ENCODE measurements at regions not wholly inside any gene's neighbourhood (a gene's known extent, or its start where the extent isn't known, plus 50 kb on each side); places are given as distances from the start of the nearest gene placed in this dataset.
A peak's percentile ranks its signal among the peaks of the same experiment; 100 is the strongest.

DNA sequence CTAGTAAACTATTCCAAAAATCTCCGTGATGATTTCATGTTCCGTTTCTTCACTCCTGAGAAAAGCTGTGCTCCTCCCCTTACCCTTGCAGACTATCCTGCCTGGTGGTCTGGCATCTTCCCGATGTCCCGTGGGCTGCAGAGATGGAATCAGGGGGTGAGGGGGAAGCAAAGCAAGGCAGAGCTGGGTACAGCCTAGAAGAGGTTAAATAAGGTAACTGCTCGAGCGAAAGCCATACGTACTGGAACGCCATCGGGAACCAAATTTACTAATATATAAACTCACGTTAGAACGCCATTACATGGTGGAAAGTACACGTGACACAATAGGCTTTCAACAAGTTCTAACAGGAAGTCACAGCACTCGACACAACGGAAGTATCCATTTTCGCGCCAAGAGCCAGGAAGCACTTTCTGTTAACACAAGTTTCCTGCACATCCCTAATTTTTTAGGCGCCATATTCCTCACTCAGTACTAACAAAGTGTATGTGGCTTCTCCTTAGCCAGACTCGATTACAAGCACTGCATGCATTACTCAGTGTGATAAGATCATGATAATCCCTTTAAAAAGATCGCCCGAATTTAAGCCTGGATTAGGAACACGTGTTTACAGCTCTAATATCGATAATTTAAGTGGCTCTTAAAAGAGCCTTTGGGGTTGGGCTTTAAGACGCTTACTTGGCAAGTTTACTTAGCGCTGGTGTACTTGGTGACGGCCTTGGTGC, 101.6 kb upstream of the PRSS16 start (continued):
- TF ChIP-seq, protein P1, sequence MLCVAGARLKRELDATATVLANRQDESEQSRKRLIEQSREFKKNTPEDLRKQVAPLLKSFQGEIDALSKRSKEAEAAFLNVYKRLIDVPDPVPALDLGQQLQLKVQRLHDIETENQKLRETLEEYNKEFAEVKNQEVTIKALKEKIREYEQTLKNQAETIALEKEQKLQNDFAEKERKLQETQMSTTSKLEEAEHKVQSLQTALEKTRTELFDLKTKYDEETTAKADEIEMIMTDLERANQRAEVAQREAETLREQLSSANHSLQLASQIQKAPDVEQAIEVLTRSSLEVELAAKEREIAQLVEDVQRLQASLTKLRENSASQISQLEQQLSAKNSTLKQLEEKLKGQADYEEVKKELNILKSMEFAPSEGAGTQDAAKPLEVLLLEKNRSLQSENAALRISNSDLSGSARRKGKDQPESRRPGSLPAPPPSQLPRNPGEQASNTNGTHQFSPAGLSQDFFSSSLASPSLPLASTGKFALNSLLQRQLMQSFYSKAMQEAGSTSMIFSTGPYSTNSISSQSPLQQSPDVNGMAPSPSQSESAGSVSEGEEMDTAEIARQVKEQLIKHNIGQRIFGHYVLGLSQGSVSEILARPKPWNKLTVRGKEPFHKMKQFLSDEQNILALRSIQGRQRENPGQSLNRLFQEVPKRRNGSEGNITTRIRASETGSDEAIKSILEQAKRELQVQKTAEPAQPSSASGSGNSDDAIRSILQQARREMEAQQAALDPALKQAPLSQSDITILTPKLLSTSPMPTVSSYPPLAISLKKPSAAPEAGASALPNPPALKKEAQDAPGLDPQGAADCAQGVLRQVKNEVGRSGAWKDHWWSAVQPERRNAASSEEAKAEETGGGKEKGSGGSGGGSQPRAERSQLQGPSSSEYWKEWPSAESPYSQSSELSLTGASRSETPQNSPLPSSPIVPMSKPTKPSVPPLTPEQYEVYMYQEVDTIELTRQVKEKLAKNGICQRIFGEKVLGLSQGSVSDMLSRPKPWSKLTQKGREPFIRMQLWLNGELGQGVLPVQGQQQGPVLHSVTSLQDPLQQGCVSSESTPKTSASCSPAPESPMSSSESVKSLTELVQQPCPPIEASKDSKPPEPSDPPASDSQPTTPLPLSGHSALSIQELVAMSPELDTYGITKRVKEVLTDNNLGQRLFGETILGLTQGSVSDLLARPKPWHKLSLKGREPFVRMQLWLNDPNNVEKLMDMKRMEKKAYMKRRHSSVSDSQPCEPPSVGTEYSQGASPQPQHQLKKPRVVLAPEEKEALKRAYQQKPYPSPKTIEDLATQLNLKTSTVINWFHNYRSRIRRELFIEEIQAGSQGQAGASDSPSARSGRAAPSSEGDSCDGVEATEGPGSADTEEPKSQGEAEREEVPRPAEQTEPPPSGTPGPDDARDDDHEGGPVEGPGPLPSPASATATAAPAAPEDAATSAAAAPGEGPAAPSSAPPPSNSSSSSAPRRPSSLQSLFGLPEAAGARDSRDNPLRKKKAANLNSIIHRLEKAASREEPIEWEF (IDR thresholded peaks at IDR 0.05; ENCODE audit: insufficient replicate concordance, low read depth, low read length): no peak
- TF ChIP-seq ZNF622 (IDR thresholded peaks at IDR 0.05) (no peak), SMARCA5 (IDR thresholded peaks at IDR 0.05) (0 out of 2 replicates have a peak, but pooled peaks have one; percentile 17), PAX5 (IDR thresholded peaks at IDR 0.05; ENCODE audit: borderline replicate concordance, low read depth, low read length) (peak; percentile 61; the same call in 1 of the 2 replicates), POLR2A (IDR thresholded peaks at IDR 0.05; ENCODE audit: low read depth, low read length) (peak; percentile 86), MEF2B (IDR thresholded peaks at IDR 0.05; ENCODE audit: partially characterized antibody, poor library complexity, severe bottlenecking) (peak; percentile 73), ZZZ3 (IDR thresholded peaks at IDR 0.05; ENCODE audit: control insufficient read depth, insufficient read length, low read depth) (no peak), SRF (IDR thresholded peaks at IDR 0.05; ENCODE audit: low read depth in 2 of 2, low read length in 2 of 2) (peak in 1 of 2 experiments; percentile 64; a peak in 1 of 4 replicates), SMAD5 (IDR thresholded peaks at IDR 0.05; ENCODE audit: low read depth) (peak; percentile 93), RB1 (IDR thresholded peaks at IDR 0.05; ENCODE audit: borderline replicate concordance) (peak; percentile 99), TCF3 (IDR thresholded peaks at IDR 0.05; ENCODE audit: borderline replicate concordance, insufficient read depth, low read depth, low read length) (peak; percentile 57), TARDBP (IDR thresholded peaks at IDR 0.05; ENCODE audit: borderline replicate concordance) (no peak)
- TF ChIP-seq, protein P2, sequence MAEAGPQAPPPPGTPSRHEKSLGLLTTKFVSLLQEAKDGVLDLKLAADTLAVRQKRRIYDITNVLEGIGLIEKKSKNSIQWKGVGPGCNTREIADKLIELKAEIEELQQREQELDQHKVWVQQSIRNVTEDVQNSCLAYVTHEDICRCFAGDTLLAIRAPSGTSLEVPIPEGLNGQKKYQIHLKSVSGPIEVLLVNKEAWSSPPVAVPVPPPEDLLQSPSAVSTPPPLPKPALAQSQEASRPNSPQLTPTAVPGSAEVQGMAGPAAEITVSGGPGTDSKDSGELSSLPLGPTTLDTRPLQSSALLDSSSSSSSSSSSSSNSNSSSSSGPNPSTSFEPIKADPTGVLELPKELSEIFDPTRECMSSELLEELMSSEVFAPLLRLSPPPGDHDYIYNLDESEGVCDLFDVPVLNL (IDR thresholded peaks at IDR 0.05; ENCODE audit: low read depth, low read length): peak; percentile 85
- TF ChIP-seq, protein P3, sequence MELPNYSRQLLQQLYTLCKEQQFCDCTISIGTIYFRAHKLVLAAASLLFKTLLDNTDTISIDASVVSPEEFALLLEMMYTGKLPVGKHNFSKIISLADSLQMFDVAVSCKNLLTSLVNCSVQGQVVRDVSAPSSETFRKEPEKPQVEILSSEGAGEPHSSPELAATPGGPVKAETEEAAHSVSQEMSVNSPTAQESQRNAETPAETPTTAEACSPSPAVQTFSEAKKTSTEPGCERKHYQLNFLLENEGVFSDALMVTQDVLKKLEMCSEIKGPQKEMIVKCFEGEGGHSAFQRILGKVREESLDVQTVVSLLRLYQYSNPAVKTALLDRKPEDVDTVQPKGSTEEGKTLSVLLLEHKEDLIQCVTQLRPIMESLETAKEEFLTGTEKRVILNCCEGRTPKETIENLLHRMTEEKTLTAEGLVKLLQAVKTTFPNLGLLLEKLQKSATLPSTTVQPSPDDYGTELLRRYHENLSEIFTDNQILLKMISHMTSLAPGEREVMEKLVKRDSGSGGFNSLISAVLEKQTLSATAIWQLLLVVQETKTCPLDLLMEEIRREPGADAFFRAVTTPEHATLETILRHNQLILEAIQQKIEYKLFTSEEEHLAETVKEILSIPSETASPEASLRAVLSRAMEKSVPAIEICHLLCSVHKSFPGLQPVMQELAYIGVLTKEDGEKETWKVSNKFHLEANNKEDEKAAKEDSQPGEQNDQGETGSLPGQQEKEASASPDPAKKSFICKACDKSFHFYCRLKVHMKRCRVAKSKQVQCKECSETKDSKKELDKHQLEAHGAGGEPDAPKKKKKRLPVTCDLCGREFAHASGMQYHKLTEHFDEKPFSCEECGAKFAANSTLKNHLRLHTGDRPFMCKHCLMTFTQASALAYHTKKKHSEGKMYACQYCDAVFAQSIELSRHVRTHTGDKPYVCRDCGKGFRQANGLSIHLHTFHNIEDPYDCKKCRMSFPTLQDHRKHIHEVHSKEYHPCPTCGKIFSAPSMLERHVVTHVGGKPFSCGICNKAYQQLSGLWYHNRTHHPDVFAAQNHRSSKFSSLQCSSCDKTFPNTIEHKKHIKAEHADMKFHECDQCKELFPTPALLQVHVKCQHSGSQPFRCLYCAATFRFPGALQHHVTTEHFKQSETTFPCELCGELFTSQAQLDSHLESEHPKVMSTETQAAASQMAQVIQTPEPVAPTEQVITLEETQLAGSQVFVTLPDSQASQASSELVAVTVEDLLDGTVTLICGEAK (IDR thresholded peaks at IDR 0.05; ENCODE audit: borderline replicate concordance): peak; percentile 84; the same call in 1 of the 2 replicates
- TF ChIP-seq, protein P4, sequence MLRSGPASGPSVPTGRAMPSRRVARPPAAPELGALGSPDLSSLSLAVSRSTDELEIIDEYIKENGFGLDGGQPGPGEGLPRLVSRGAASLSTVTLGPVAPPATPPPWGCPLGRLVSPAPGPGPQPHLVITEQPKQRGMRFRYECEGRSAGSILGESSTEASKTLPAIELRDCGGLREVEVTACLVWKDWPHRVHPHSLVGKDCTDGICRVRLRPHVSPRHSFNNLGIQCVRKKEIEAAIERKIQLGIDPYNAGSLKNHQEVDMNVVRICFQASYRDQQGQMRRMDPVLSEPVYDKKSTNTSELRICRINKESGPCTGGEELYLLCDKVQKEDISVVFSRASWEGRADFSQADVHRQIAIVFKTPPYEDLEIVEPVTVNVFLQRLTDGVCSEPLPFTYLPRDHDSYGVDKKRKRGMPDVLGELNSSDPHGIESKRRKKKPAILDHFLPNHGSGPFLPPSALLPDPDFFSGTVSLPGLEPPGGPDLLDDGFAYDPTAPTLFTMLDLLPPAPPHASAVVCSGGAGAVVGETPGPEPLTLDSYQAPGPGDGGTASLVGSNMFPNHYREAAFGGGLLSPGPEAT (IDR thresholded peaks at IDR 0.05; ENCODE audit: low read depth): peak; percentile 11; the same call in 1 of the 2 replicates
- TF ChIP-seq, protein P5, sequence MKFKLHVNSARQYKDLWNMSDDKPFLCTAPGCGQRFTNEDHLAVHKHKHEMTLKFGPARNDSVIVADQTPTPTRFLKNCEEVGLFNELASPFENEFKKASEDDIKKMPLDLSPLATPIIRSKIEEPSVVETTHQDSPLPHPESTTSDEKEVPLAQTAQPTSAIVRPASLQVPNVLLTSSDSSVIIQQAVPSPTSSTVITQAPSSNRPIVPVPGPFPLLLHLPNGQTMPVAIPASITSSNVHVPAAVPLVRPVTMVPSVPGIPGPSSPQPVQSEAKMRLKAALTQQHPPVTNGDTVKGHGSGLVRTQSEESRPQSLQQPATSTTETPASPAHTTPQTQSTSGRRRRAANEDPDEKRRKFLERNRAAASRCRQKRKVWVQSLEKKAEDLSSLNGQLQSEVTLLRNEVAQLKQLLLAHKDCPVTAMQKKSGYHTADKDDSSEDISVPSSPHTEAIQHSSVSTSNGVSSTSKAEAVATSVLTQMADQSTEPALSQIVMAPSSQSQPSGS (IDR thresholded peaks at IDR 0.05; ENCODE audit: low read length): peak; percentile 28; the same call in 1 of the 2 replicates
